CD1c-positive myeloid dendritic cell (primary cell): ENCODE measurements at regions not wholly inside any gene's neighbourhood (a gene's known extent, or its start where the extent isn't known, plus 50 kb on each side); places are given as distances from the start of the nearest gene placed in this dataset.
A peak's percentile ranks its signal among the peaks of the same experiment; 100 is the strongest.
"Not testable (repeated sequence)": the region's sequence is repeated elsewhere in the genome, so short reads cannot be mapped to it uniquely, and the experiment has no call there.

Source experiments
- DNase-seq: peaks from one replicate; pipeline ENCODE4 v3.0.0-alpha.2; 2016; ENCODE audit errors: extremely low spot score

GRCh38 chr2:163949693-163950092, 213.9 kb upstream of the FIGN start:
- no peak for DNase-seq

- no peak for DNase-seq
Observed at GRCh38 chr2:163944347-163944737, 208.5 kb upstream of the FIGN start.

GRCh38 chr2:163943403-163944346, 207.9 kb upstream of the FIGN start:
- no peak for DNase-seq

- DNase-seq: no peak
Observed at GRCh38 chr2:163934131-163934530, 198.3 kb upstream of the FIGN start.

- no peak for DNase-seq
Observed at GRCh38 chr2:163919717-163920116, 183.9 kb upstream of the FIGN start.

- not testable (repeated sequence) for DNase-seq
Observed at GRCh38 chr2:163914486-163914885, 178.7 kb upstream of the FIGN start.

- not testable (repeated sequence) for DNase-seq
Observed at GRCh38 chr2:163913532-163913944, 177.7 kb upstream of the FIGN start.

GRCh38 chr2:163909411-163910080, 173.7 kb upstream of the FIGN start:
- DNase-seq: no peak

- no peak for DNase-seq
Observed at GRCh38 chr2:163906410-163906809, 170.6 kb upstream of the FIGN start.

GRCh38 chr2:163897799-163898198, 162.0 kb upstream of the FIGN start:
- no peak for DNase-seq

GRCh38 chr2:163893444-163893843, 157.6 kb upstream of the FIGN start:
- not testable (repeated sequence) for DNase-seq

- DNase-seq: no peak
Observed at GRCh38 chr2:163888591-163888990, 152.8 kb upstream of the FIGN start.

- no peak for DNase-seq
Observed at GRCh38 chr2:163887182-163887581, 151.4 kb upstream of the FIGN start.

GRCh38 chr2:163884416-163884815, 148.6 kb upstream of the FIGN start:
- no peak for DNase-seq

- peak; percentile 4 for DNase-seq
Observed at GRCh38 chr2:163878718-163879117, 142.9 kb upstream of the FIGN start.

- DNase-seq: no peak
Observed at GRCh38 chr2:163877316-163877715, 141.5 kb upstream of the FIGN start.

GRCh38 chr2:163863073-163863472, 127.3 kb upstream of the FIGN start:
- DNase-seq: no peak

GRCh38 chr2:163859951-163860350, 124.1 kb upstream of the FIGN start:
- DNase-seq: no peak

GRCh38 chr2:163856941-163857340, 121.1 kb upstream of the FIGN start:
- no peak for DNase-seq

- no peak for DNase-seq
Observed at GRCh38 chr2:163852616-163853015, 116.8 kb upstream of the FIGN start.

GRCh38 chr2:163849756-163850435, 114.1 kb upstream of the FIGN start:
- no peak for DNase-seq

- DNase-seq: no peak
Observed at GRCh38 chr2:163838890-163839289, 103.1 kb upstream of the FIGN start.
